DND-41 (cell line): ENCODE measurements at regions not wholly inside any gene's neighbourhood (a gene's known extent, or its start where the extent isn't known, plus 50 kb on each side); places are given as distances from the start of the nearest gene placed in this dataset.

Experiments used
- CTCF ChIP-seq: IDR thresholded peaks from 2 replicates; pipeline ENCODE4 v1.5.1; 2012; ENCODE audit warnings: borderline replicate concordance, low read length, moderate library complexity, mild to moderate bottlenecking; ENCODE audit not compliant: poor library complexity, severe bottlenecking; ENCODE audit errors: extremely low read depth
- EZH2 ChIP-seq: IDR thresholded peaks from 3 replicates; pipeline ENCODE4 v1.6.1; 2012; ENCODE audit warnings: borderline replicate concordance, low read depth, mild to moderate bottlenecking, moderate library complexity, low read length, inconsistent platforms; ENCODE audit not compliant: severe bottlenecking

- no peak for TF ChIP-seq CTCF
- TF ChIP-seq EZH2: no peak
Measured at GRCh38 chr6:10093282-10093681, 321.6 kb downstream of the TFAP2A start.
